ENCODE measurements at regions not wholly inside any gene's neighbourhood (a gene's known extent, or its start where the extent isn't known, plus 50 kb on each side); places are given as distances from the start of the nearest gene placed in this dataset.
"Not testable (repeated sequence)": the region's sequence is repeated elsewhere in the genome, so short reads cannot be mapped to it uniquely, and the experiment has no call there.

GRCh38 chr2:16737812-16738211 lies 72.2 kb upstream of the CYRIA start:
- H3K9me3 Mint-ChIP-seq (ENCODE audit: unreplicated experiment), result no peaks in the 10 kb centered on the region
- no peaks in the 10 kb centered on the region for H3K4me1 Mint-ChIP-seq (ENCODE audit: unreplicated experiment)
- DNase-seq (ENCODE audit: extremely low spot score, unreplicated experiment), result no peak
- H3K27ac Mint-ChIP-seq (ENCODE audit: unreplicated experiment), result no peak overlapping the region
- TF ChIP-seq CTCF (IDR thresholded peaks at IDR 0.05), result no peak
- no peaks in the 10 kb centered on the region for H3K36me3 Mint-ChIP-seq (ENCODE audit: unreplicated experiment)
- H3K4me3 Mint-ChIP-seq (ENCODE audit: unreplicated experiment), result no peak overlapping the region
- peaks cover 3% of the 10 kb centered on the region for H3K27me3 Mint-ChIP-seq (ENCODE audit: unreplicated experiment)

GRCh38 chr2:16736633-16737032 lies 71.0 kb upstream of the CYRIA start:
- no peak for DNase-seq (ENCODE audit: extremely low spot score, unreplicated experiment)
- no peaks in the 10 kb centered on the region for H3K9me3 Mint-ChIP-seq (ENCODE audit: unreplicated experiment)
- peaks cover 6% of the 10 kb centered on the region for H3K27me3 Mint-ChIP-seq (ENCODE audit: unreplicated experiment)
- no peak for TF ChIP-seq CTCF (IDR thresholded peaks at IDR 0.05)
- H3K27ac Mint-ChIP-seq (ENCODE audit: unreplicated experiment), result no peak overlapping the region
- H3K4me3 Mint-ChIP-seq (ENCODE audit: unreplicated experiment), result no peak overlapping the region
- no peaks in the 10 kb centered on the region for H3K36me3 Mint-ChIP-seq (ENCODE audit: unreplicated experiment)
- H3K4me1 Mint-ChIP-seq (ENCODE audit: unreplicated experiment), result no peaks in the 10 kb centered on the region

- Mint-ChIP-seq H3K9me3 (ENCODE audit: unreplicated experiment) (no peaks in the 10 kb centered on the region), H3K36me3 (ENCODE audit: unreplicated experiment) (no peaks in the 10 kb centered on the region), H3K27ac (ENCODE audit: unreplicated experiment) (no peak overlapping the region), H3K4me1 (ENCODE audit: unreplicated experiment) (no peaks in the 10 kb centered on the region), H3K4me3 (ENCODE audit: unreplicated experiment) (no peak overlapping the region), H3K27me3 (ENCODE audit: unreplicated experiment) (peaks cover 15% of the 10 kb centered on the region)
- no peak for DNase-seq (ENCODE audit: extremely low spot score, unreplicated experiment)
- no peak for TF ChIP-seq CTCF (IDR thresholded peaks at IDR 0.05)
Measured at GRCh38 chr2:16729335-16729734, 63.7 kb upstream of the CYRIA start.

- peaks cover 17% of the 10 kb centered on the region for H3K27me3 Mint-ChIP-seq (ENCODE audit: unreplicated experiment)
- H3K9me3 Mint-ChIP-seq (ENCODE audit: unreplicated experiment), result no peaks in the 10 kb centered on the region
- H3K4me3 Mint-ChIP-seq (ENCODE audit: unreplicated experiment), result no peak overlapping the region
- H3K4me1 Mint-ChIP-seq (ENCODE audit: unreplicated experiment), result no peaks in the 10 kb centered on the region
- TF ChIP-seq CTCF (IDR thresholded peaks at IDR 0.05), result no peak
- no peak for DNase-seq (ENCODE audit: extremely low spot score, unreplicated experiment)
- no peak overlapping the region for H3K27ac Mint-ChIP-seq (ENCODE audit: unreplicated experiment)
- H3K36me3 Mint-ChIP-seq (ENCODE audit: unreplicated experiment), result no peaks in the 10 kb centered on the region
Measured at GRCh38 chr2:16728351-16729136, 62.9 kb upstream of the CYRIA start.

GRCh38 chr2:16727849-16728248 lies 62.2 kb upstream of the CYRIA start:
- not testable (repeated sequence) for H3K4me1 Mint-ChIP-seq (ENCODE audit: unreplicated experiment); DNase-seq (ENCODE audit: extremely low spot score, unreplicated experiment); H3K27ac Mint-ChIP-seq (ENCODE audit: unreplicated experiment); H3K9me3 Mint-ChIP-seq (ENCODE audit: unreplicated experiment); H3K36me3 Mint-ChIP-seq (ENCODE audit: unreplicated experiment); H3K4me3 Mint-ChIP-seq (ENCODE audit: unreplicated experiment)
- peaks cover 17% of the 10 kb centered on the region for H3K27me3 Mint-ChIP-seq (ENCODE audit: unreplicated experiment)

Data from osteocyte (in vitro differentiated cells).